ENCODE measurements at regions not wholly inside any gene's neighbourhood (a gene's known extent, or its start where the extent isn't known, plus 50 kb on each side); places are given as distances from the start of the nearest gene placed in this dataset.
A peak's percentile ranks its signal among the peaks of the same experiment; 100 is the strongest.

DNA sequence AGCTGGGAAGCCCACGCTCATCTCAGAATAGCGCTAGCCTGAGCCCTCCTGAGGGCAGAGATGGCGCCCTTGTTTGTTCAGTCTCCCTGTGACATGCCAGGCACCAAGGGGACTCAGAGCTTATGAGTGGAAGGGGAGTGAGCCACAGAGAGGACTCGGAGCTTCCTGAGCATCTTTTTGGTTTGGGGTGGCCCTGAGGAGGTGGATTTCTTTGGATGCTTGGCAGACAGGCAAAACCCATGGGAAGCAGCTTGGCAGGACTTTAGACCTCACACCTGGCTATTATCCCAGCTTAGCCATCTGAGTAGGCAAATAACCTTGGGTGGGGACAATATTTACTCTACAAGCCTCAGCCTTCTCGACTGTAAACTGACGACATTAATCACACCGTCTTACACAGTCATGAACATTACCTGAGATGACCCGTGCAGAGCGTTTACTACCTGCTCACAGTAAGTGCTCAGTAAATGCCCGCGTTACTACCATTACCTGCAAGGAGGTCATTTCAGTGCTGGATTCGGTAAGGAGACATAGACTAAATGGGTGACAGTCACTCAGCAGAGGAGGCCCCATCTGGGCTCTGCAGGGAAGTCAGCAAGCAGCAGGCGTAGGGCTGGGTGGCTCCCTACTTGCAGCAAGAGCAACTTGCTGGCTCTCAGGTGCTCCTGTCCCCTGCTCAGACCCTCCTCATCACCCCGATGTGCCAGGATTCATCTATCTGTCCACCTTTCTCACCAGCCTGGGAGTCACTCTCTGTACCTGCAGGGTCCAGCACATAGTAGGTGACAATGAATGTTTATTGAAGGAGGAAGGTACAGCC, 54.9 kb downstream of the KLHDC7A start:
- no peak for DNase-seq

DNA sequence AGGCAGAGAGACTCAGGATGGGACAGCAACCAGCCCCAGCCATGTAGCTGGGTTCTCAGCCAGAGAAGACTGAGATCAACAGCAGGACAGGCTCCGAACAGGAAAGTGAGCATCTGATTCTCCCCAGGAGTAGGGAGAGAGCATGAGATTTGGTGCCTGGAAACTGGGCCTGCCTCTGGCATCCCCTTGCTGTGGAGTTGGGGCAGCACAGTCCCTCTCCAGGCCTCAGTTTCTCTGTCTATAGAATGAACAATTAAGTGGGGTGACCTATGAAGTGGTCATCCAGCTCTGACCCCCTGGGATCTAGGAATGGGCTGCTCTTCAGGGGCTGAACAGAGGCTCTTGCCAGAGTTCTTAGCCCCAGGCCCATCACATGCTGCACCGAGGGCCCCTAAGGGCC, 55.6 kb downstream of the KLHDC7A start:
- DNase-seq: no peak

- no peak for DNase-seq
Measured at GRCh38 chr1:18536915-18537314, 56.2 kb downstream of the KLHDC7A start.

DNA sequence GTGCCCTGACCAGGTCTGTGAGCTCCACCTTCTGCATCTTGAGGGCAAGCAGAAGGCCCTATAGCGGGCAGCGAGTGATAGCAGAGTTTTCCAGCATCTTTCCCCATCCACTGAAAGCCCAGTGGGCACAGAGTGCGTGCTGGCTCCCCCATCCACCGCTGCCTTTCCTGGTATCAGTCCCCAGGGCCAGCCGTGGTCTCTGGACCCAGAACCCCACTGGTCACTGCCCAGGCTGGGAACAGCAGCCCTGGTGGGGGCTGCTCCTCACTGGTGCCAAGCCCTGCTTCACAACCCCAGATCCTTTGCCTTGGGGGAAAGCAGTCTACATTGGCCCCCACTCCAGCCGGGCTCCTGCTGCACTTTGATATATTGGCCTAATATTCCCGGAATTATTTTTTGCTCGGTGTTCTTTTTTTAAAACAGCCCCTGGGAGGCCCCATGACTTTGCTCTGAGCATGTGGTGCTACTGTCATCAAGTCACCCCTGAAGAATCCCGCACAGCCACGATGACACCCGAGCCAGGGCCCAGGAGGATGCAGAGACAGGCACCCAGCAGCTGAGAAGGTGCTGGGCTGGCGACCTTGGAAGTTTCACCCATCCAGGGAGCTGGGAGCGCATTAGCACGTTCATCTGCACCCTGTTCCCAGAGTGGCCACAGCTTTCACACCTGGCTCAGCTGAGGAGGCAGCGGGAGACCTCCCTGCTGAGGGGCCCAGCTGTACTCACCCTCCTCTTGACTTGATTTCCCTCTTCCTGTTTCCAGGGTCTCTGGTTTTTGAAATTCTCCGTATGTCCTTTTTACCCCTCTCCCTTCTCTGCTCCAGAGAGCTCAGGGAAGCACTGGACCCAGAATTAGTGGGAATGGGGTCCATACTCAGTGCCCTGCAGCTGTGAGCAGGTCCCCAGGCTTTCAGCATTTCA, 56.9 kb downstream of the KLHDC7A start:
- no peak for DNase-seq

- DNase-seq: no peak
Measured at GRCh38 chr1:18539171-18539570, 58.4 kb downstream of the KLHDC7A start.

- no peak for DNase-seq
Measured at GRCh38 chr1:18540136-18540765, 59.5 kb downstream of the KLHDC7A start.

- DNase-seq: no peak
Measured at GRCh38 chr1:18541046-18541795, 60.5 kb downstream of the KLHDC7A start.

- DNase-seq: no peak
Measured at GRCh38 chr1:18542351-18542750, 61.6 kb downstream of the KLHDC7A start.

- DNase-seq: no peak
Measured at GRCh38 chr1:18546026-18546425, 65.3 kb downstream of the KLHDC7A start.

GRCh38 chr1:18547460-18547859, 66.7 kb downstream of the KLHDC7A start:
- DNase-seq: no peak

- DNase-seq: no peak
Measured at GRCh38 chr1:18548643-18549042, 67.9 kb downstream of the KLHDC7A start.

DNA sequence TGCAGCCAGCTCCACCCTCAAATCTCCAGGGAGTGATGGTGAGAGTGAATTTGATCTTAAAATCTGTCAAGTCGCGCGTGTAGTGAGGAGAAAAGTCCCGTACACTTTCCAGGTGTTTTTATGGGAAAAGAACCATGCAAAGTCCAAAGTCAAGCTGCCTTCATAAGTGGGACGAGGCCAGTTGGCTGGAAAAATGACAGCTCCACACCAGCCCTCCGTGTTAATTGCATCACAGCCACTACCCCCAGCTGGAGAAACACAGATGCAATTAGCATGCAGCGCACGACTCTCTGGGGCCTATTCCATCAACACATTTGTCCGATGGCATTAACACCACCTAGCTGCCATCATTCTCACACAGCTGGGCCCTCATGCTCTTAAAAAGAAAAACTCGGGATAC, 68.4 kb downstream of the KLHDC7A start:
- DNase-seq: no peak

GRCh38 chr1:18549906-18550305, 69.2 kb downstream of the KLHDC7A start:
- no peak for DNase-seq

DNA sequence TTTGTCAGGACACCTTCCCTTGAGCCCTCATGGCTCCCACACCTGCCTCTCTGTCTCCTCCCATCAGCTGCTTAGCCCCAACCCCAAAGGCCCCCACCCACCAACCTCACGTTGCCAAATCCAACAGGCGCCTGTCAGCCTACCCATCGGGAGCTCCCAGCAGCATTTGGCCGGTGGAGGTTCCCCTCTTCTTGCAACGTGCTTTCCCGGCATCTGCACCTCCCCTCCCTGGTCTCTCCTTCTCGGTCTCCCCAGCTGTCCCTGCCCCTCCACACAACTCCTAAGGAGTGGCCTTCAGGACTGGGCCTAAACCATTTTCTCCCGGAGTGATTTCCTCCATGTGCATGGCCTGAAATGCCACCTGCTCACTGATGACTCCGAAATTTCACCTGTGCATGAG, 71.9 kb downstream of the KLHDC7A start:
- DNase-seq: no peak

DNA sequence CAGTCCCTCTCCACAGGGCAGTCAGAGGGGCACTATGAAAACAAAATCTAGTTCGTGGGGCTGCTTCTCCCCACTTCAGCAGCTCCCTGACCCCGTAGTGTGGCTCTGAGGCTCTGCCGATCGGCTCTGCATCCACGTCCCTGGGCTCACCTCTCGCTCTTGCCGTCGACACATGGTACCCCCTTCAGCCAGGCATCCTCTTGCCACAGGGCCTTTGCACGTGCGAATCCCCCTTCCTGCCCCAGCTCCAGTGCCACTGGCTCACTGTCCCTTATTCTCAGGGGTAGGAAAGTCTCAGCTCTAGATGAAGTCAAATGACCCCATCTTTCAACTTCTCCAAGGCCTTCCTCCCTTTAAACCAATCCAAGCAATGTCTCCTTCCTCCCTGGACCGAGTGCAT, 72.7 kb downstream of the KLHDC7A start:
- no peak for DNase-seq

GRCh38 chr1:18554099-18554498, 73.4 kb downstream of the KLHDC7A start:
- DNase-seq: no peak

- DNase-seq: no peak
Measured at GRCh38 chr1:18554597-18554996, 73.9 kb downstream of the KLHDC7A start.

DNA sequence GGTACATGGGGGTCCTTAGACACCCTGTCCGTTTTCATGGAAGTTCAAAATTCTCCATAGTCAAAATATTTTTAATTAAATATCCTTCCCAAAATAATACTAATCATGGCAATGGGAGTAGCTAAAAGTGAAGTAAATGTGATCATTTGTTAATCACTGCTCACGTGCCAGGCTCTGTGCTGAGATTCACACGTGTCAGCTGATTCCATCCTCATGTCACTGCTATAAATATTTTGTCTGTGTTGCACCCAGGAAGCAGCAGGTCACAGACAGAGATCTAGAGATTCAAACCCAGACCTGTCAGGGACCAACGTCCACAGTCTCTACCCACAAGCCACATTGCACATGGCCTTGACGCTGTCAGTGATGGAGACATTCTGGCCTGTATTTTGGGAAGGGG, 74.3 kb downstream of the KLHDC7A start:
- DNase-seq: no peak

DNA sequence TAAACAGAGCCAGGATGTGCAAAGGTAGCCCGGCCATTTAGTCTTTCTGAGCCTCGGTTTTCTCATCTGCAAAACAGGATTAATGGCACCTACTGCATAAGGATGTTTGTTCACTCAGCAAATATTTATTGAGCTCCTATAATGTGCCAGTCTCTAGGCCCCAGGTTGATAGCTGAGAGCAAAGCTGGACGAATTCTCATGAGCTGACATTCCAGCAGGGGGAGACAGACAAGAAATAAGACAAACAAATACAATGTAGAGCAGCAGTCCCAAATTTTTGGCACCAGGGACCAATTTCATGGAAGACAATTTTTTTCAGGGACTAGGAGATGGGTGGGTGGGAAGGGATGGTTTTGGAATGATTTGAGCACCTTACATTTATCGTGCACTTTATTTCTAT, 74.3 kb upstream of the PAX7 start:
- no peak for DNase-seq

GRCh38 chr1:18557621-18558465, 72.8 kb upstream of the PAX7 start:
- peak; percentile 10 for DNase-seq

DNA sequence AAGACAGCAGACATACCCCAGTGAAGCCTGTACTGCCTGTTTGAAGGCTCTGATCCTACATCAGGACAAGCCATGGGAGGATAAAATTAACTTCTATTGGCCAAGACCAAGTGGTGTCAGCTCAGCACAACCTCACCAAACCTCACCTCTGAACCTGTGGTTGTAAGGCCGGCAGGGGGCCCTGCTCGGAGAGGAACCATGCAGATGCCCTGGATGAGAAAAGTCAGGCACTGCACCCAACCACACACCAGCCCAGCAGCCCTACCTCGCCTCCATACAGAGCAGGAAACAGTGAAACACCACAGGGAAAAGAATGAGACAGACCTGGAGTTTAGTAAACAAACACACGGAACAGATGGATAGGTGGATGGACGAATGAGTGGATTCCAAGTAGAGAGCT, 70.0 kb upstream of the PAX7 start:
- no peak for DNase-seq

DNA sequence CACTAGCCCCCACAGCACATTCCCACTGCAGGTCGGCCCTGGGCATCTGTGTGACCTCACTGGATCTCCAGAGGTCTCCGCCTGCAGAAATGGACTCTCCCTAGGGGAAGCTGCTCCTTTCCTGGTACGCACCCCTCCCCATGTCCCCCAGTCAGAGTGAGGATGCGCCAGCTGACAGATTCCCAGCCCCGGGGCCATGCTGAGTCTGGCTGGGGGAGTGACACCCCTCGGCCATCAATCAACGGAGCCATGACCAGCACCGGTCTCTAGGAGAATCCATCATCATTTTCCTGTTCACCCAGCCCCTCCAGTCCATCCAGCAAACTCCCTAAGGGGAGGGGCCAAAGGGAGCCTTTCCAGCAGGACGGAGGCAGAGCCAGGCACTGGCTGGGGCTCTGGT, 68.7 kb upstream of the PAX7 start:
- no peak for DNase-seq

Measured in activated CD4-positive, alpha-beta T cell treated with anti-CD3 and anti-CD28 coated beads, Interleukin-10, Interleukin-2, amounts not matched to agents 100 ng/mL and 50 ng/mL, durations not matched to agents 16 hours and 8 hours (primary cell).